Immature natural killer cell (primary cell): ENCODE measurements at regions not wholly inside any gene's neighbourhood (a gene's known extent, or its start where the extent isn't known, plus 50 kb on each side); places are given as distances from the start of the nearest gene placed in this dataset.

Source experiments
- DNase-seq, 3 donors: peaks; one replicate each; pipeline ENCODE4 v3.0.0; 2022; ENCODE audit warnings: mixed read lengths in 1 of 3
- H3K27ac Mint-ChIP-seq, 6 donors: one replicate each; pipeline ENCODE4 v1.8.0; 2020; ENCODE audit warnings: mixed read lengths in 6 of 6, mild to moderate bottlenecking in 5 of 6, inconsistent platforms in 4 of 6, moderate library complexity in 3 of 6
- H3K27me3 Mint-ChIP-seq, 3 donors: one replicate each; pipeline ENCODE4 v1.8.0; 2020 to 2021; ENCODE audit warnings: low read depth in 3 of 3, mild to moderate bottlenecking in 3 of 3, mixed read lengths in 3 of 3, moderate library complexity in 3 of 3, inconsistent platforms in 1 of 3
- H3K36me3 Mint-ChIP-seq, 3 donors: one replicate each; pipeline ENCODE4 v1.8.0; 2020; ENCODE audit warnings: mixed read lengths in 3 of 3, inconsistent platforms in 2 of 3, mild to moderate bottlenecking in 2 of 3
- H3K4me1 Mint-ChIP-seq, 2 donors: one replicate each; pipeline ENCODE4 v1.8.0; 2020; ENCODE audit warnings: inconsistent platforms in 2 of 2, mild to moderate bottlenecking in 2 of 2, mixed read lengths in 2 of 2, moderate library complexity in 1 of 2
- H3K4me3 Mint-ChIP-seq, 5 donors: one replicate each; pipeline ENCODE4 v1.8.0; 2020; ENCODE audit warnings: mild to moderate bottlenecking in 5 of 5, mixed read lengths in 5 of 5, inconsistent platforms in 3 of 5, moderate library complexity in 3 of 5
- H3K9me3 Mint-ChIP-seq, 6 donors: one replicate each; pipeline ENCODE4 v1.8.0; 2020; ENCODE audit warnings: mild to moderate bottlenecking in 6 of 6, mixed read lengths in 6 of 6, inconsistent platforms in 4 of 6, moderate library complexity in 3 of 6

DNA sequence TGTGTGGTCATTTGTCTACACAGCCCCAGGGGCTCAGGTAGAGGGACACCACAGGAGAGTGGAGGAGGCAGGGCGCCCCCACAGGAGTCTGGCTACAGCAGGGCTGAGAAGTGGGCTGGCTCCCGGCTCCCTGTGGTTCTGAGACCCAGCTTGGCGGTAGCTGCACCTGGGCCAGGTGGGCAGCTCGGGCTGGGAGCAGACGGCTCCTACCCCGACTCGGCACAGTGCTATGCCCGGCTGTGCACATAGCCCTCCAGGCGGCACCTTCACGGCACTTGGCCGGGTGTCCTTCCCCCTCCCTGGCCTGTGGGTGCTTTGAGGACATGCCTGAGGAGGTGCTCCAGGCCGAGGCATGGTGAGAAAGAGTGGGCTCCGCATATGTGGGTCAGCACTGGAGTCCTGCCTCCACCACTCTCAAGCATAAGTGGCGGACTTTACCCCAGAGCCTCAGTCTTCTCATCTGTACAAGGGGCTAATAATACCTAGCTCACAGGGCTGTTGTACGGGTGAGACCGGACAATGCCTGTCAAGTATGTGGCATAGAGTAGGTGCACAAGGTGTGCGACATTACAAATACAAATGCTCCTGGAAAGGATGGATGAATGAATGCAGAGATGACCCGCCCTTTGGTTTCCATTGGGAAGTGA lies 50.1 kb upstream of the JPH3 start:
- Mint-ChIP-seq H3K4me1 (peaks cover 6 to 9% of the 10 kb centered on the region in 2 donors), H3K9me3 (no peaks in the 10 kb centered on the region), H3K27ac (no peak overlapping the region), H3K27me3 (peaks cover 1 to 10% (median 3%) of the 10 kb centered on the region in 3 donors), H3K4me3 (no peak overlapping the region), H3K36me3 (no peaks in the 10 kb centered on the region)
- DNase-seq = no peak

DNA sequence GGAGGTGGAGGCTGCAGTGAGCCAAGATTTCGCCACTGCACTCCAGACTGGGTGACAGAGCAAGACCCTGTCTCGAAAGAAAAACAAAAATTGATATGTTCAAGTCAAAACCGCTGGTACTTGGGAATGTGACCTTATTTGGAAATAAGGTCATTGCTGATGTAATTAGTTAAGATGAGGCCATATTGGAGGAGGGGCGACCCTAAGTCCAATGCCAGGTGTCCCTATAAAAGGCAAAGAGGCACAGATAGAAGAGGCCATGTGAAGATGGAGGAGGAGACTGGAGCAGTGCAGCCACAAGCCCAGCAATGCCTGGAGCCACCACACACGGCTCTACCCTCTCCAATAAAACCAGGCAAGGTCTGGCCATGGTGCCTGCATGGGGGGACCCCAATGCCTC lies 50.8 kb upstream of the JPH3 start:
- peaks cover 1 to 10% (median 3%) of the 10 kb centered on the region in 3 donors for H3K27me3 Mint-ChIP-seq
- no peaks in the 10 kb centered on the region for H3K36me3 Mint-ChIP-seq
- no peak overlapping the region for H3K4me3 Mint-ChIP-seq
- H3K9me3 Mint-ChIP-seq = no peaks in the 10 kb centered on the region
- H3K4me1 Mint-ChIP-seq = peaks cover 6 to 9% of the 10 kb centered on the region in 2 donors
- H3K27ac Mint-ChIP-seq = no peak overlapping the region
- DNase-seq = no peak

DNA sequence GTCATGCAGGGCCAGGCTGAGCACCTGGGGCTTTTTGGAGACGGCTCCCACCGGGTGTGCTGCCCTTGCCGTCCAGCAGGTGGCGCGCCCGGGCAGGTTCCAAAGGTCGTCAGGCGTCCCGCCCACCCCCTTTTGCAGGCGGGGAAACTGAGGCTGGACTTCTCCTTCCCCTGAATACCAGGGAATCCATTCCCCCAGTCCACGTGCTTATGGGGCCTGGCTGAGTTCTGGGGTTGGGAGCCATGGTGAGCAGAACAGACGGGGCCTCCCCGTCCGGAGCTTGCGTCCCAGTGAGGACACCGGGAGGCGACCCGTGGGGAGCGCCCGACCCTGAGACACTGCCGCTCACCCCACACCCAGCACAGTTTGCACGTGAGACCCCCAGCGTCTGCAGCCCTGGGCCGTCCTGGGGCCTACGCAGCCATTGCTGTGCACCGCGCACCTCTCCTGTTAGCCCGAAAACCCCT lies 51.8 kb upstream of the JPH3 start:
- H3K36me3 Mint-ChIP-seq = peaks cover 0 to 4% (median 0%) of the 10 kb centered on the region in 3 donors
- H3K4me3 Mint-ChIP-seq = no peak overlapping the region
- peaks cover 0 to 3% (median 0%) of the 10 kb centered on the region in 6 donors for H3K9me3 Mint-ChIP-seq
- no peak overlapping the region for H3K27ac Mint-ChIP-seq
- H3K27me3 Mint-ChIP-seq = peaks cover 3 to 10% (median 5%) of the 10 kb centered on the region in 3 donors
- DNase-seq = peak; percentile 46 to 54 (median 47)
- H3K4me1 Mint-ChIP-seq = peaks cover 6 to 9% of the 10 kb centered on the region in 2 donors

DNA sequence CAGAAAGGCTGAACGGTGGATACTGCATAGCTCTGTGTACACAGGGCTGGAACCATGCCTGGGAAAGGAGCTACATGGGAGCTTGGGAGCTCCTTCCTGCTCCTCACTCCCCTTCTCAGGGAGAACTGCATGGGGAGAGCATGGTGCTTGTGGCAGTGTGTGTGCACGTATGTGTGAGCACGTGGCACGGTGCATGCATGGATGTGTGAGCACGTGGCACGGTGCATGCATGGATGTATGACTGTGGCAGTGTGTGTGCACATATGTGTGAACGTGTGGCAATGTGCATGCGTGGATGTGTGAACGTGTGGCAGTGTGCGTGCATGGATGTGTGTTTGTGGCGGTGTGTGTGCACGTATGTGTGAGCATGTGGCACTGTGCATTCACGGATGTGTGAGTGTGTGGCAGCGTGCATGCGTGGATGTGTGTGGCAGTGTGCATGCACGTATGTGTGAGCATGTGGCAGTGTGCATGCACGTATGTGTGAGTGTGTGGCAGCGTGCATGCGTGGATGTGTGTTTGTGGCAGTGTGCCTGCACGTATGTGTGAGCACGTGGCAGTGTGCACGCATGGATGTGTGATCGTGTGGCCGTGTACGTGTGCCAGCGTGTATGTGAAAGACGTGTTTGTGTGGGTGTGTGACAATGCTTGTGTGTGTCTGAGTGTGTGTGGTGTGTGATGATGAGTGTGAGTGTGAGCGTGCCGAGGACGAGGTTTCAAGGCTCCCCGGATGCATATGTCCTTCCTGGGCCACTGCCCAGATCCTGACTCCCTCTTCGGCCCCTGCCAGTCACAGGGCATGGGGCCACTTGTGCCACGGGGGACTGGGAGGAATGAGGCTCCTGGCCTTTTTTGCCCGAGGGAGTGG lies 52.4 kb upstream of the JPH3 start:
- peaks cover 0 to 4% (median 0%) of the 10 kb centered on the region in 3 donors for H3K36me3 Mint-ChIP-seq
- H3K9me3 Mint-ChIP-seq = peaks cover 0 to 3% (median 0%) of the 10 kb centered on the region in 6 donors
- H3K27me3 Mint-ChIP-seq = peaks cover 3 to 10% (median 3%) of the 10 kb centered on the region in 3 donors
- peak overlapping the region in 1 of 6 donors; percentile 1 for H3K27ac Mint-ChIP-seq
- no peak for DNase-seq
- peaks cover 6 to 9% of the 10 kb centered on the region in 2 donors for H3K4me1 Mint-ChIP-seq
- H3K4me3 Mint-ChIP-seq = no peak overlapping the region

DNA sequence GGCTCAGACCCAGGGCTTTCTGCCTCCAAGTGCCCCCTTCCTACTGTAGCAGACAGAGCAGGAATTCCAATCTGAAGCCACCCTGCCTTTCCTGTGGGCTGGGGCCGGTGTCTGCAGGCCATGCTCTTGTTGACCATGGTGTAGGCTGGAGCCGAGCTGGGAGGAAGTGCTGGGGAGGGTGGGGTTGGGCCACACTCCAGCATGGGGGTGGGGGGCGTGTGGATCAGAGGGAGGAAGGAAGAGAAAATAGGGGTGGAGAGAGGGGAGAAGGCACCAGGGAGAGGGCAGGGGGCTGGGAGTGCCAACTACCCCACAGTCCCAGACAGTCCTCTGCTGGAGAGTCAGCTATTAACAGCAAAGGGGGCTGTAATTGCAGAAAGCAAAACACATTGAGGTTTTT lies 54.3 kb upstream of the JPH3 start:
- peaks cover 14 to 18% of the 10 kb centered on the region in 2 donors for H3K4me1 Mint-ChIP-seq
- H3K9me3 Mint-ChIP-seq = peaks cover 0 to 3% (median 0%) of the 10 kb centered on the region in 6 donors
- H3K36me3 Mint-ChIP-seq = peaks cover 0 to 4% (median 0%) of the 10 kb centered on the region in 3 donors
- no peak overlapping the region for H3K4me3 Mint-ChIP-seq
- peaks cover 3 to 10% (median 3%) of the 10 kb centered on the region in 3 donors for H3K27me3 Mint-ChIP-seq
- no peak overlapping the region for H3K27ac Mint-ChIP-seq
- DNase-seq = no peak

DNA sequence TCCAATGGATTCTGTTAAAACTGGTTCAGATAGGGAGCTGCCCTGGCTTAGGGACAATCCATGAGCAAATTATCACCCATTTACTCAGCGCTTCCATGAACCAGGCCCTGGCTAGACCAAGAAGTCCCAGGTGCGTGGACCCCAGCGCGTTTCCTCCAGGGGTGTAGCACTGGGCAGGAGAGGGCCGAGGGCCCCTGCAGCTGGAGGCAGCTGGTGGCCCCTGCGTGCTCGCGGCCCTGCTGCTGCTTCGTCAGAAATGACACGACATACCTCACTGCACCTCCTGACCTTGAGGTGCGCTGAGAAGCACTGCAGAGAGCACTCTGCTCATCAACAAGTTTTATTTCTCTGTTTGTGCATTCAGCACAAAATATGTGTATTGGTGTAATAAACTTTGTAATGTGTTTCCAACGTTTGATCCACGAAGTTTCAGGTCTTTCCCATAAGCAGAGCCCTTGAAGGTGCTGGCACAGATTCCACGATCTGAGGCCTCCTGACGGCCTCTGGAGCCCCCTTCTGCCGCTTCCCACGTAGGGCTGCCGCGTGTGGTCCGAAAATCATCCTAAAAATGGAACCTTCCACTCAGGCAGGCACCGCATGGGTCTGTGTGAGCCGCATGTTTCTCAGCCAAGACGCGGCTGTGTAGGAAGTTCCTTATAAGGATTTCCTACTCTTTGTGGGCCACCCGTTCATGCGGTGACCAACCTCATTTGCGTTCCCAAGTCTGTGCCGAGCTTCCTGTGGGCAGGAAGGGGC lies 50.8 kb upstream of the ZCCHC14 start:
- Mint-ChIP-seq H3K9me3 (peaks cover 0 to 3% (median 0%) of the 10 kb centered on the region in 6 donors), H3K27me3 (peaks cover 3 to 6% (median 5%) of the 10 kb centered on the region in 3 donors), H3K36me3 (peaks cover 0 to 4% (median 0%) of the 10 kb centered on the region in 3 donors), H3K4me3 (peak overlapping the region in 1 of 5 donors; percentile 76), H3K4me1 (peaks cover 8 to 12% of the 10 kb centered on the region in 2 donors), H3K27ac (peak overlapping the region in 1 of 6 donors; percentile 44)
- DNase-seq = peak in 2 of 3 donors; percentile 10 to 21

DNA sequence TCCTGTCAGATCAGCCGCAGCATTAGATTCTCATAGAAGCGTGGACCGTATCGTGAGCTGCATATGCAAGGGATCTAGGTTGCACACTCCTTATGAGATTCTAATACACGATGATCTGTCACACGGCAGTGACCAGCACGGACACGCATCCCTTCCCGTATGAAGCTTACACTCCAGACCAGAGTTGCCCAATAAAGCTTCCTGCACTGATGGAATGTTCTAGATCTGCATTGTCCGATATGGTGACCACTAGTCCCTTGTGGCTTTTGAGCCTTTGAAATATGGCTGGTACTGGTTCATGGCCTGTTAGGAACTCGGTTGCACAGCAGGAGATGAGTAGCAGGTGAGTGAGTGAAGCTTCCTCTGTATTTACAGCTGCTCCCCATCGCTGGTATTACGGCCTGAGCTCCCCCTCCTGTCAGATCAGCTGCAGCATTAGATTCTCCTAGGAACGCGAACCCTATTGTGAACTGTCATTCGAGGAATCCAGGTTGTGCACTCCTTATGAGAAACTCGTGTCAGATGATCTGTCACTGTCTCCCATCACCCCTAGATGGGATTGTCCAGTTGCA lies 49.8 kb upstream of the ZCCHC14 start:
- peaks cover 3 to 6% (median 4%) of the 10 kb centered on the region in 3 donors for H3K27me3 Mint-ChIP-seq
- peaks cover 8 to 20% of the 10 kb centered on the region in 2 donors for H3K4me1 Mint-ChIP-seq

More for the DNA sequence above, 49.8 kb upstream of the ZCCHC14 start:
- no peak overlapping the region for H3K27ac Mint-ChIP-seq
- H3K4me3 Mint-ChIP-seq = no peak overlapping the region
- H3K9me3 Mint-ChIP-seq = peaks cover 0 to 3% (median 0%) of the 10 kb centered on the region in 6 donors
- no peak for DNase-seq
- H3K36me3 Mint-ChIP-seq = peaks cover 0 to 4% (median 0%) of the 10 kb centered on the region in 3 donors
